WERI-Rb-1 (cell line): ENCODE measurements at regions not wholly inside any gene's neighbourhood (a gene's known extent, or its start where the extent isn't known, plus 50 kb on each side); places are given as distances from the start of the nearest gene placed in this dataset.
"Not testable (repeated sequence)": the region's sequence is repeated elsewhere in the genome, so short reads cannot be mapped to it uniquely, and the experiment has no call there.

ENCODE experiments used
- DNase-seq: peaks from one replicate; pipeline ENCODE4 v3.0.0-alpha.2; 2020
- H3K27ac ChIP-seq: fragments of 250-450 bp; sonication (Bioruptor Pico); 2 replicates; pipeline ENCODE4 v1.5.1; 2020; ENCODE audit warnings: mild to moderate bottlenecking, moderate library complexity
- H3K27me3 ChIP-seq: fragments of 250-450 bp; sonication (Bioruptor Pico); 2 replicates; pipeline ENCODE4 v1.5.1; 2021; ENCODE audit warnings: mild to moderate bottlenecking, low read depth, moderate library complexity; ENCODE audit not compliant: insufficient read depth, severe bottlenecking
- H3K36me3 ChIP-seq: fragments of 250-450 bp; sonication (Bioruptor Pico); 2 replicates; pipeline ENCODE4 v1.5.1; 2020; ENCODE audit warnings: mild to moderate bottlenecking, moderate library complexity
- H3K4me3 ChIP-seq: 2 replicates; pipeline ENCODE4 v1.5.1; 2011; ENCODE audit warnings: low read depth, mild to moderate bottlenecking, control low read depth, low read length
- H3K9me3 ChIP-seq: fragments of 250-450 bp; sonication (Bioruptor Pico); 2 replicates; pipeline ENCODE4 v1.5.1; 2021; ENCODE audit warnings: mild to moderate bottlenecking, moderate library complexity; ENCODE audit not compliant: severe bottlenecking
- TF ChIP-seq, protein P1 (sequence below): IDR thresholded peaks from 2 replicates; pipeline ENCODE4 v1.5.1; 2011; ENCODE audit warnings: low read depth, mild to moderate bottlenecking, control low read depth, inconsistent platforms, low read length

DNA sequence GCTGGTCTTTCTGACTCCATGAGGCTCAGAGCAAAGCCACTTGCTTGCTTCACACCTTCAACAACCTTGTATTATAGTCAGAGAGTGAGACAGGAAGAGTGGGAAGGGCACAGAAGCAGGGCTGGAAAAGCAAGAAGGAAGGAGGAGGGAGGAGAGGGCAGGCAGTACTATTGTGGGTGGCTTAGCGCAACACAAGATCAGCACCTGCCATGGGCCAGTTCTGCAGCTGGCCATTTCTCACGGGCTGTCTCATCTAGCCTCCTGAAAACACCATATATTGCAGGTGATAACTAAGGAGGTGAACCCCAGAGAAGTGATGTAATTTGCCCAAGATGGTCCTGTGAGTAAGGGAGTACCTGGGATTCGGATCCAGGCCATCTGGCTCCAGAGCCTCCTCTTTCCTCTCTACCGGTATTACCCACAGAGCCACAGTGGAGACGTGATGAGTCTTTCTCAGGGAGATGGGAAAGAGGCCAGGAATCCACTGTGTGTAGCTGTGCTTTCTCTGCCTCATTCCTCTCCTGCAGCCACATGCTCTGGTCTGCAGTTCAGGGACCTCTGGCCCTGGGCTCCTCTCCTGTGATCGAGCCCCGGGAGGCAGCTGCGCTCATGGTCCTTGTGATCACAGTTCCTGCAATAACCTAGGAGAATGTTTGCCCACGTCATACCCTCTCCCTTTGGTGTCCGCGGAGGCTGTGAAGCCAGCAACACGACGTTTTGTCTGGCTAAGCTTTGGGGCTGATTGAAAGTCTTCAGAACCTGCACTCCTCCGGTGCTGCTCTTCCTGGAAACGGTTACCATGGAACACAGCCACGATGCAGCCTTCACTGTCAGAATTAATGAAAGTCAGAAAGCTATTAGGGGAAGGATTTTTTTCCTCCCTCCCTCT is 178.1 kb upstream of the CCL2 start:
- H3K4me3 ChIP-seq, result no peak overlapping the region
- no peak for DNase-seq
- TF ChIP-seq, protein P1, sequence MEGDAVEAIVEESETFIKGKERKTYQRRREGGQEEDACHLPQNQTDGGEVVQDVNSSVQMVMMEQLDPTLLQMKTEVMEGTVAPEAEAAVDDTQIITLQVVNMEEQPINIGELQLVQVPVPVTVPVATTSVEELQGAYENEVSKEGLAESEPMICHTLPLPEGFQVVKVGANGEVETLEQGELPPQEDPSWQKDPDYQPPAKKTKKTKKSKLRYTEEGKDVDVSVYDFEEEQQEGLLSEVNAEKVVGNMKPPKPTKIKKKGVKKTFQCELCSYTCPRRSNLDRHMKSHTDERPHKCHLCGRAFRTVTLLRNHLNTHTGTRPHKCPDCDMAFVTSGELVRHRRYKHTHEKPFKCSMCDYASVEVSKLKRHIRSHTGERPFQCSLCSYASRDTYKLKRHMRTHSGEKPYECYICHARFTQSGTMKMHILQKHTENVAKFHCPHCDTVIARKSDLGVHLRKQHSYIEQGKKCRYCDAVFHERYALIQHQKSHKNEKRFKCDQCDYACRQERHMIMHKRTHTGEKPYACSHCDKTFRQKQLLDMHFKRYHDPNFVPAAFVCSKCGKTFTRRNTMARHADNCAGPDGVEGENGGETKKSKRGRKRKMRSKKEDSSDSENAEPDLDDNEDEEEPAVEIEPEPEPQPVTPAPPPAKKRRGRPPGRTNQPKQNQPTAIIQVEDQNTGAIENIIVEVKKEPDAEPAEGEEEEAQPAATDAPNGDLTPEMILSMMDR, result no peak
- no peak overlapping the region for H3K27ac ChIP-seq
- no peaks in the 10 kb centered on the region for H3K9me3 ChIP-seq
- no peaks in the 10 kb centered on the region for H3K36me3 ChIP-seq
- no peaks in the 10 kb centered on the region for H3K27me3 ChIP-seq

DNA sequence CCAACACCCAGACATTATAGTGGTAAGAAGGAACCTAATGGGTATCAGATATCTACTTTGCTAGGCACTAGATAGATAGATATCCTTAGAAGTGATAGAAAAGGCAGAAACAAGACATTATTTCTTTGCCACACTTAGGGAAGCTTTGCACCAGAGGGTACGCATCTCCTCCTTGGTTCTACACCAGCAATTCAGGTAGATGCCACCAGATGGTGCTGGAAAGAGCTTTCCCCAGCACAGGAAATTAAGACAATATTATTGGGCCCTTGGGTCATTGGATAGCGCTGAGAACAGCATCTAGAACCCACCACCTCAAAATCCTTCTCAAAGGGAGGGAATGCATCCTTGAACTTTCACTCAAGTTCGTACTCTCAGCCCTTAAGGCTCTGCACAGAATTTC is 173.8 kb upstream of the CCL2 start:
- Histone ChIP-seq H3K9me3 (no peaks in the 10 kb centered on the region), H3K27ac (no peak overlapping the region), H3K36me3 (no peaks in the 10 kb centered on the region), H3K27me3 (no peaks in the 10 kb centered on the region), H3K4me3 (no peak overlapping the region)
- peak; percentile 35 for DNase-seq
- TF ChIP-seq, protein P1, result peak; percentile 63

DNA sequence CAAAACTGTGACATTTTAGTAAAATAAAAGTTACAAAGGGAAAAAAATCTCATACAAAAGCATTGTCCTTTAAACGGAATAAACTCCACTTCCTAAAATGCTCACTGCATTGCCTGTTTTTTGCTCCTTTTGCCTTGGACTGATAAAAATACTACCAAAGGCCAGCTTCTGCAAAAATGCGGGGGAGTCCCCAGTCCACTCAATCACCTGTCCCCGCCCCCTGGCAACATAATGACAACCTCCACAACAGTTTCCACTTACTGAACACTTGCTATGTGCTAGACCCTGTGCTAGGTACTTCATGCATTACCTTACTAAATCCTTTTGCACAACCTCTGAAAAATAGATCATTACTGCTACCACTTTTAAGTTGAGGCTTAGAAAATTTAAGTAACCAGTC is 172.7 kb upstream of the CCL2 start:
- no peak for DNase-seq
- TF ChIP-seq, protein P1, result no peak

DNA sequence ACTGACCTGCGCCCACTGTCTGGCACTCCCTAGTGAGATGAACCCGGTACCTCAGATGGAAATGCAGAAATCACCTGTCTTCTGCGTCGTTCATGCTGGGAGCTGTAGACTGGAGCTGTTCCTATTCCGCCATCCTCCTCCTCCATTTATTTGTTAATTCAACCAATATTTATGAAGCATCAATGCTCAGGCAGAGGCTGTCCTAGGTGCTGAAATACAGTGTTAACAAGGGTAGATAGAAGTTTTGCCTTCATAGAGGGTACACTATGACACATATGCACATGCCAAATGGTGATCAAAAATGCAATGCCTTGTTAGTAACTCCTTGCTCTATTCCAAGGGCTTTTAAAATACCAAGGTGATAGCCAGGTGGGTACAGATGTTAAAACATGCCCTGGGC is 166.0 kb upstream of the CCL2 start:
- not testable (repeated sequence) for H3K9me3 ChIP-seq, H3K27ac ChIP-seq, H3K4me3 ChIP-seq, H3K27me3 ChIP-seq, DNase-seq, H3K36me3 ChIP-seq

More for the DNA sequence above, 172.7 kb upstream of the CCL2 start:
- H3K27me3 ChIP-seq, result no peaks in the 10 kb centered on the region
- H3K27ac ChIP-seq, result no peak overlapping the region
- H3K36me3 ChIP-seq, result no peaks in the 10 kb centered on the region
- no peak overlapping the region for H3K4me3 ChIP-seq
- no peaks in the 10 kb centered on the region for H3K9me3 ChIP-seq

DNA sequence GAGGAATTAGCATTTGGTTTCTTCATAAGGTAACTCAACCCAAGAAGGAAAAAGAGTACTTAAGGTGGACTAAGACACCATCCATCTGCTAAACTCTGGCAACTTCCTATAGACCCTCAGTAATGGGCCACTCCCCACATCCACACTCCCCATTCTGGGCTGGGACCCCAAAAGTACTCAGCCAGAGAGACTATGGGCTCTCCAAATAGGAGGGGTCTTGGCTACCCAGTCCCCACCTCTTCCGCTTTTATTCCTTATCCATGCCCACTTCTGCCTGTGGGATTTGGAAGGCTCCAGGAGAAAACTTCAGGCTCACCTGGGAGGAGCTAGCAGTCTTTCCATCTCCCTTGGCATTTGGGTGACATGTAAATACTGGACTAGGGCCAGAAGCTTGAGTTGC is 164.5 kb upstream of the CCL2 start:
- no peak for DNase-seq
- no peaks in the 10 kb centered on the region for H3K9me3 ChIP-seq
- no peak overlapping the region for H3K4me3 ChIP-seq
- TF ChIP-seq, protein P1, result no peak
- no peak overlapping the region for H3K27ac ChIP-seq
- H3K27me3 ChIP-seq, result no peaks in the 10 kb centered on the region
- H3K36me3 ChIP-seq, result no peaks in the 10 kb centered on the region

DNA sequence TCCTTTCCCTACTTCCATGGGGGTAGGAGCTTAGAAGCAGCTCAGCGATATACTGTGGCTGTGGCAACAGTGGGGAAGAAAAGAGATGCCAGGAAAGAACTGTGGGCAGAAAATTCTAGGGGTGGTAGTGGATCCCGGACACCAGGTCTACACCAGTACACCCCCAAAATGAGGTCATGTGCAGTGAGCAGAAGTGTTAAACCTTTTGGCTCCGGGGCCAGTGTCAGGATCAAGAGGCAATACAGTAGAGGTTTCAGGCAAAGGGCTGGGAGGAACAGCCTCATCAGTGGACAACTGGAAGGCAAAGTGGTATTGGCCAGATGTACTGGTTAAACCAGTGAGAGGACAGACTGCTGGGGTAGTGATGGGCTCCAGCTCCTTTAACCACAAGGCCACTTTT is 163.1 kb upstream of the CCL2 start:
- Histone ChIP-seq H3K27ac (no peak overlapping the region), H3K27me3 (no peaks in the 10 kb centered on the region), H3K4me3 (no peak overlapping the region), H3K9me3 (no peaks in the 10 kb centered on the region), H3K36me3 (no peaks in the 10 kb centered on the region)
- DNase-seq, result no peak
- TF ChIP-seq, protein P1, result no peak
